Nephron (organoid): ENCODE measurements at regions not wholly inside any gene's neighbourhood (a gene's known extent, or its start where the extent isn't known, plus 50 kb on each side); places are given as distances from the start of the nearest gene placed in this dataset.

Source experiments
- H3K27ac Mint-ChIP-seq, 3 experiments: 2 replicates each; pipeline ENCODE4 v1.8.0; 2020; ENCODE audit warnings: mixed read lengths in 3 of 3, mild to moderate bottlenecking in 2 of 3, moderate library complexity in 1 of 3
- H3K27me3 Mint-ChIP-seq: 2 replicates; pipeline ENCODE4 v1.8.0; 2021; ENCODE audit warnings: low read depth, mild to moderate bottlenecking, moderate library complexity, mixed read lengths
- H3K36me3 Mint-ChIP-seq: 2 replicates; pipeline ENCODE4 v1.8.0; 2020; ENCODE audit warnings: low read depth, mixed read lengths
- H3K4me1 Mint-ChIP-seq: 2 replicates; pipeline ENCODE4 v1.8.0; 2020; ENCODE audit warnings: mixed read lengths
- H3K4me3 Mint-ChIP-seq, 3 experiments: 2 replicates each; pipeline ENCODE4 v1.8.0; 2020; ENCODE audit warnings: mild to moderate bottlenecking in 3 of 3, mixed read lengths in 3 of 3, moderate library complexity in 2 of 3
- H3K9me3 Mint-ChIP-seq: 2 replicates; pipeline ENCODE4 v1.8.0; 2020; ENCODE audit warnings: mixed read lengths
- CTCF ChIP-seq, 3 experiments: fragments of 200-600 bp; sonication (generic); IDR thresholded peaks; one replicate each; pipeline ENCODE4 v1.5.0; 2021; ENCODE audit warnings: antibody characterized with exemption in 3 of 3; ENCODE audit not compliant: unreplicated experiment in 3 of 3

GRCh38 chr12:124497039-124497438 is 70.4 kb downstream of the NCOR2 start:
- H3K4me3 Mint-ChIP-seq = no peak overlapping the region
- H3K36me3 Mint-ChIP-seq = peaks cover 3% of the 10 kb centered on the region
- H3K9me3 Mint-ChIP-seq = no peaks in the 10 kb centered on the region
- peak overlapping the region; percentile 69 to 92 (median 90) for H3K27ac Mint-ChIP-seq
- peaks cover 50% of the 10 kb centered on the region for H3K4me1 Mint-ChIP-seq
- TF ChIP-seq CTCF (IDR thresholded peaks at IDR 0.05; ENCODE audit: unreplicated experiment in 3 of 3) = no peak
- no peaks in the 10 kb centered on the region for H3K27me3 Mint-ChIP-seq

GRCh38 chr12:124496584-124496983 is 70.8 kb downstream of the NCOR2 start:
- H3K4me1 Mint-ChIP-seq = peaks cover 47% of the 10 kb centered on the region
- no peak overlapping the region for H3K4me3 Mint-ChIP-seq
- no peaks in the 10 kb centered on the region for H3K9me3 Mint-ChIP-seq
- H3K27me3 Mint-ChIP-seq = no peaks in the 10 kb centered on the region
- peak overlapping the region in 2 of 3 experiments; percentile 69 to 92 for H3K27ac Mint-ChIP-seq
- H3K36me3 Mint-ChIP-seq = peaks cover 3% of the 10 kb centered on the region
- no peak for TF ChIP-seq CTCF (IDR thresholded peaks at IDR 0.05; ENCODE audit: unreplicated experiment in 3 of 3)

- TF ChIP-seq CTCF (IDR thresholded peaks at IDR 0.05; ENCODE audit: unreplicated experiment in 3 of 3) = no peak
- H3K27ac Mint-ChIP-seq = peak overlapping the region in 2 of 3 experiments; percentile 47 to 69
- no peaks in the 10 kb centered on the region for H3K9me3 Mint-ChIP-seq
- no peak overlapping the region for H3K4me3 Mint-ChIP-seq
- H3K27me3 Mint-ChIP-seq = no peaks in the 10 kb centered on the region
- peaks cover 3% of the 10 kb centered on the region for H3K36me3 Mint-ChIP-seq
- peaks cover 38% of the 10 kb centered on the region for H3K4me1 Mint-ChIP-seq
These were observed 72.0 kb downstream of the NCOR2 start for GRCh38 chr12:124495194-124495983.

- Mint-ChIP-seq H3K27ac (no peak overlapping the region), H3K36me3 (peaks cover 3% of the 10 kb centered on the region), H3K27me3 (no peaks in the 10 kb centered on the region), H3K9me3 (no peaks in the 10 kb centered on the region), H3K4me3 (no peak overlapping the region), H3K4me1 (peaks cover 41% of the 10 kb centered on the region)
- TF ChIP-seq CTCF (IDR thresholded peaks at IDR 0.05; ENCODE audit: unreplicated experiment in 3 of 3) = no peak
These were observed 72.7 kb downstream of the NCOR2 start for GRCh38 chr12:124494751-124495129.

DNA sequence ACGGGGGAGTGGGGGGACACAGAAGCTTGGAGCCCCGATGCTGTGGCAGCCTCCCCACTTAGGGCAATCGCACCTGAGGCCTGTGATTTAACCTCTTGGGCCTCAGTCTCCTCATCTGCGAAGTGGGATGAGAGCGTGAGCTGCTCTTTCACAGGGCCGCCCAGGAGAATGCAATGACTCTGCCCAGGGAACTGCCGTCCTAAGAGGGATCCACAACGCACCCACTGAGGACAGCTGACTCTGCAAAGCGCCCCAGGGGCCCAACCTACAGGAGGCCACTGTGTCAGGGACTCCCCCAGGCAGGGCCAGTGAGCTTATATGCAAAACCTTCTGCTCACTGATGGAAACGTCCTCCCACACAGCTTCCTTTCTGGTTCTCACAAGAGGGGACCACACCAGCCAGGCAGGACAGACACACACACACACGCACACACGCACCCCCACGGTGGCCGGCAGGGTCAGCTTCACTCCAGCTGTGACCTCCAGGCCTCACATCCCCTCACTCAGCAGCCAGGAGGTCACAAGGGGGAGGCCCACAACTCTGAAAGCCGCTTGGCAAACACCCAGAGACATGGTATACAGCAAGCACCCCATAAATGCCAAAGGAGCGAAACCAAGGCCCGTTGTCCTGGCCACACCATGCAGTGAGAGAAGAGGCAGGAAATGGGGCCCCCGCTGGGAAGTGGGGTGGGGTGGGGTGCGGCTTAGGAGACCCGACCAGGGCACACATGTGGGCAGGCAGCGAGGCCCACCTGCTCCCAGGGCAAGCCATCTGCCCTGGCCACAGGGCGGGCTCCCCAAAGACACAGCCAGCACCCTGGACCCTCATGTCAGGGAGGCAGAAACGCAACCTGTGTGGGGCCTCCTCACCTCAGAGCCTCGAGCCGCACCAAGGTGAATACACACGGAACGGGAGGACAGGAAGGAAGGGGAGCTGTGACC is 73.3 kb downstream of the NCOR2 start:
- Mint-ChIP-seq H3K36me3 (peaks cover 3% of the 10 kb centered on the region), H3K4me1 (peaks cover 39% of the 10 kb centered on the region), H3K9me3 (no peaks in the 10 kb centered on the region), H3K27ac (no peak overlapping the region), H3K27me3 (no peaks in the 10 kb centered on the region), H3K4me3 (no peak overlapping the region)
- TF ChIP-seq CTCF (IDR thresholded peaks at IDR 0.05; ENCODE audit: unreplicated experiment in 3 of 3) = no peak
